Right lung (tissue), 2 donors: ENCODE measurements at regions not wholly inside any gene's neighbourhood (a gene's known extent, or its start where the extent isn't known, plus 50 kb on each side); places are given as distances from the start of the nearest gene placed in this dataset.
"Not testable (repeated sequence)": the region's sequence is repeated elsewhere in the genome, so short reads cannot be mapped to it uniquely, and the experiment has no call there.

Experiments
- DNase-seq, 2 donors: peaks; one replicate each; pipeline ENCODE4 v3.0.0-alpha.2; 2013

DNA sequence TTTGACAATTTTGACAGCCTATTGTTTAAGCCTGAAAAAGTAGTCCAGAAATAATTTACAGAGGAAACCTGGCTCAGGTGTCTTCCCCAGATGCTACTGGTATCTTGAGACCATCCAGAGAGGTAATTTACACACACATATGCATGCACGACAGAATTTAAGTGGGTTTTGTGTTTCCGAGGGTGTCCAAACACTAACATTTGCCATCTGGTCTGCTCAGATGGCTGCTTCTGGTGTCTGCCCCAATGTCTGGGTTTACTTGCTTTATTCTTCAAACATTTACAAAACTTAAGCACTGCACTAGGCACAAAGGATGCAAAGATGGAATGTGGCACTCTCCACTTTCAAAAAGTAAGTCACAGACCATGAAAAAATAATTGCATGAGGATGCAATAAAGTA is 226.6 kb upstream of the EGLN3 start:
- no peak for DNase-seq

DNA sequence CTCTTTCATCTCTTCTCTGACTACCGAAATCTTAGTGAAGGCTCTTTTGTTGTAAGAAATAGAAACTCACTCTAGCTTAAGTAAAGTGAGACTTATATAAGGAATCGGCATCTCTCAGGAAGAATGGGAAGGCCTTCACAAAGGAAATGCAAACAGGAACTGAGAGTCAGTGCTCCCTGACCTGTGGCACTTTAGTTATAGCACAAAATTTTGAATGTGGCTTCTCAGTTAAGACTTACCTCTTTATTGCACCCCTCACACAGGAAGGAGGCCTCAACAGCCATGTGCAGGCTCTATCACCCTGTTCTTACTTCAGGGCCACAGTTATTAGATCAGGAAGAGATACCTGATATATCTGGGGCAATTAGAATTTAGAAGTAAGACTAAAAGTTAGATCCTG is 224.7 kb upstream of the EGLN3 start:
- no peak for DNase-seq

- no peak for DNase-seq
These were observed 224.1 kb upstream of the EGLN3 start for GRCh38 chr14:34174973-34175372.

DNA sequence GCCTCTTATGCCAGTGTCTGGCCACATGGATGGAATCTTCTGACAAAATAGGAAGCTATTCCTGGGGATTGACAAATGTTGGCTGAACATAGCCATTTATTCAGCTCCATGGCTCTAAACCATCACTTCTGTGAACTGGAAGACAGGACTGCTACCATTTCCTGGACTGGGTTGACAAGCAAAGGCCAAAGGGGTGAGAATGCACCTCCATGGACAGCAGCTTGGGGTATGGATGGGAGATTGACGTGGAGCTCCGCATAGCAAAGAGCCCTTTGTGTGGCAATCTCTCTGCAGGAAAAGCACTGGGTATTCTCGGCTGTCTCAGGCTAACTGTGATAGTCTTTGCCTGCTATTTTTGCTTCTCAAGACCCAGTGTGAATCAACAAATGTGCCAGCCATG is 223.0 kb upstream of the EGLN3 start:
- no peak for DNase-seq

GRCh38 chr14:34172550-34173368 is 221.9 kb upstream of the EGLN3 start:
- no peak for DNase-seq

DNA sequence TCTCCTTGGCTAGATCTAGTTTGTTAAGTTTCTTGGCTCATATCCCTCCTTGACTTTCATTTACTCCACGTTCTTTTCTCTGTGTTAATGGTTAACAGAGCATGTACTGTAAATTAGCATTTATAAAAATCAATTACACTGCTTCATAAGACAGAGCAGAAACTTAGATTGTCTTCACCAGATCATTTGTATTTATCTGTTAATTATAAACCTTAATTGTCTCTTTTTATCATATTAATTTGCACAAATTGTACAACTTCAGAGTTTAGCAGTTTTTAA is 221.2 kb upstream of the EGLN3 start:
- DNase-seq, result no peak

DNA sequence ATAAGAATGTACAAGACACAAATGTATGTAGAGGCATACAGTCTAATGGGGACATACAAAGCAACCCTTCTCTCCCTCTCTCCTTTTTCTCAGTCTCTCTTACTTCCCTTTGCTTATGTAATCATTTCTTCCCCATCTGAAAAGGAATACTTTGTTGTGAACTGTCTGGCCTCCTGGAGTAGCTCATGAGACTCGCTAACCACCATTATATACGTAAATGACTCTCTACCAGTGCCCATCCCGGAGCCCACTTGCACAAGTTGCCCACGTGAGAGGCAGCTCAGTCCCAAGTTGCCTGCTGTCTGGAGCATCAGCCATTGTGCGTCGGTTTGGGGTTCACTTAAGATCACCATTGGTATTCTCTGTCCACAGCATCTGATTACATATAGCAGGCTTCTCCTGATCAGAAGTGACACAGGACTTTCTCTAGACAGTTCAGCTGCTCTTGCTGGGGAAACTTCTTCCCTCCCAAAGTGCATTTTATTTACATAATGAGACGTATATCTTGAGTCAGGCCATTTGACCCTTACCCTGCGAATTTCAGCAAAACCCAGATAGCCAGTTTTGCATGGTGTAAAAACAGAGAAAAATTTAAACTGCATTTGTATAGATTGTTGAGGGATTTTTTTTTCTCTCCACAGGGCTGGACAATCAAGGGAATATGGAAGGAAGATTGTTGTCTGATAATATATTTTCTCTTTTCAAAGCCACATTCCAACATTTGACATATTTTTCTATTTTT is 220.7 kb upstream of the EGLN3 start:
- DNase-seq, result no peak

GRCh38 chr14:34170882-34171281 is 220.0 kb upstream of the EGLN3 start:
- no peak for DNase-seq

DNA sequence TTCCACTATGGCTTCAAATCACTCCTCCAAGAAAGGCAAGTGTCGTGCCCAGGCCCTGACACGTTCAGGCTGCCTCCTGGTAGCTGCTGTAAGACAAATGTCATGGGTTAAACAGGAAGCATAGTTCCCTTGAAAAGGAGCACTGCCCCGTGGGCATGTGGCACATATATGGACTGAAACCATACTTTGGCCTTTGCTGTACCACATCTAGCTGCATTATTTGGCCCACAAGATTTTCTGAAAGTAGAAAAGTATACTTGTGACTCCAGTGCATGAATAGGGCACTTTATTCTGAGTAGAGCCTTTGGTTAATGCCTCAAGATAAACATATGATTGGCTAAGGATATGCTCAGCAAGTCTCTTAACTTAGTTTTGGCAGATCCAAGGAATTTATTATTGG is 218.7 kb upstream of the EGLN3 start:
- DNase-seq, result no peak

DNA sequence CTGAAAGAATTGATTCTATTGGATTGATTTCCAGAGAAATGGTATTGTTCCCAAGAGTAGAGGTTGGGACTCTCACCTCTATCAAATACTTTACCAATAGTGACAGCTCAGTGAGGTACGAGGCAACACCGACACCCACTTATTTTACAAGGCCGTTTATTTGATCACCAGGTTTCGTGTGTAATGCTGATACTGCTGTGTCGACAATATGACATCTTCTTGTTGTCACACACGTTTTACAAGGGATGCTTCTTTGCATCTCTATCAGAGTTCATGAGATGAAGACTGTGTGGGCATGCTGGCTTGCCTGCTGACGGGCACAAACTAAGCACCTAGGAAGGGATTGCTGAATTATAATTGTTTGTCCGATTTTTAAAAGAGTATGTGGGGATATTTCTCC is 217.8 kb upstream of the EGLN3 start:
- no peak for DNase-seq

DNA sequence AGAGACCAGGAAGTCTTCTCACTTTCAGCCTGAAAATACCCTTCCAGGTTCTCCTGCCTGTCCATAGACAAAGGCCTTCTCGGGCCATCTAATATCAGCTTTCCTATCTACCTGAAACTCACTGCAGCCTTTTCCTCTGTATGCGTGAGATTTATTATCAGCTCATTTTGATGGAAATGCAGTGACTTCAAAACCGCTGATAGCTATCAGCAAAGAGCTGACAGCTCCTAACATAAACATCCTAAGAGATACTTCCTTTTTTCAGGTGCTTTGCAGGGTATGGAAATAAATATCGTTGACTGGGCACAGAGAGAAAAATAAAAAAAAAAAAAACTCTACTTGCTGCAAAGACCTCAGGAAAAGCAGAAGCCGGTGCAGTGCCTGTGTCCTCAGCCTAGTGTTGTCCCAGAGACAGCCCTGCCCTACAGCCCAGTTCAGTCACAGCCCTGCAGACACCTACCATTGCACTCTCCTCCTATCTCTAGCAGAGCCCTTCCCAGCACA is 215.0 kb upstream of the EGLN3 start:
- no peak for DNase-seq

DNA sequence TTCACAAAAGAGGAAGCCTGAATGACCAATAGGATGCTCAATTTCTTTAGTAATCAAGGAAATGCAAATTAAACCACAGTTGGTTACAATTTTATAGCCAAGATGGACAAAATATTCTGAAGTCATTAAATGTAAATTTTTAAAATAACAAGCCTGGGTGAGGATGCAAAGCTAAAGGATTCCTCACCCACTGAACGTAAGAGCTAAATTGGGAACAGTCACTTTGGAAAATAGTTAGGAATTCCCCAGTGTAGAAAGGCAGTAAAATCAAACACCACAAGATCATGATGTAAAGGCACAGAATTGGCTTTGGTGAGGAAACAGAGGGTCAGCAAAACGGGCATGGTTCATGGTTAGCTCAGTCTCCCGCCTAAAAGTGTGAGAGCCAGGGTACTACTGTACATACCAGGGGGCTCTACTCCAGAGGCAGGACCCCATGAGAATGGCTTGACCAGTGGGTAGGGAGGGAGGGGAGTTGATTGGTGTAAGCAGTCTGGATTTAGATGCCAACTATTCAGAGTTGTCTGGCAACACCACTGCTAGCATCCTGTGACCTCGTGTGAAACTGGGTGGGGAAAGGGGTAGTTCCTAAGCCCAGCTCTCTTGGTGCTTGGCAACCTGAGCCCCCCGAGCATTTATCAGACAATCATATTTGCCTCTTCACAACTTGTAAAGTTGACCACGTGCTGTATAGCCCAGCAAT is 213.4 kb upstream of the EGLN3 start:
- no peak for DNase-seq

- DNase-seq, result no peak
These were observed 210.6 kb upstream of the EGLN3 start for GRCh38 chr14:34161351-34162082.

DNA sequence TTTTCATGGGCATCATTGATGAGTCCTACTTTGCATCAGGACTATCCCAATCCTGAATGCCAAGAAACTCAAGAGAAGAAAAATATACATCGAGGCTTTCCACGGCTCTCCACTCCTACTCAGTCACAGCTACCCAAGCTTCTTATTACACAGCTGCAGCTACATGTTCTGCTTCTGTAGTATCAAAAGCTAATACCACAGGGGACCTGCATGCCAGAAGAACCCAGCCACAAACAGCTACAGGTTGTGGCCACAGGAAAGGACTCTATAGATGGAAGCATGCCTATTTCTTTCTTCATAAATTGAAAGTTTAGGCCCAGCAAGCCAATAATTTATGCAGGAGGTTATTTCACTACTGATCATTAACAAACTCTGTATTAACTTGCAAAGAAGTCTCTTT is 209.7 kb upstream of the EGLN3 start:
- no peak for DNase-seq

DNA sequence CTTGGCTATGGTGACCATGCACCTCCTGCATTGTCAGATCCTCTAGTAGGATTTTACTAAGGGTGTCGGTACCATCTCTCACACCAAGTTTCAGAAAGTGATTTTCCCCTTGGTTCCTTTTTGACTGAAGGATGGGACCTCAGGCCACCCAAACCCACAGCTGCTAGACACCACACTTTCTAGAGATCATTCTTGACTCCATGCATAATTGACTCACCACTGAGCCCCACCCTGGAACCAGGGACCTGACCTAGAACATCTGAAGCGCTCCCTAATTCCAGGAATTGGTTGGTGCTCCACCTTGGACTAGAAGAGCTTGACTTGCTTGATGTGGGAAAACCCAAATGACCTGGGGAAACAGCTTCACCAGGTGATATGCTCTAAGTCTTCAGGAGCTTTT is 206.8 kb upstream of the EGLN3 start:
- no peak for DNase-seq

GRCh38 chr14:34147461-34147860 is 196.6 kb upstream of the EGLN3 start:
- no peak for DNase-seq

DNA sequence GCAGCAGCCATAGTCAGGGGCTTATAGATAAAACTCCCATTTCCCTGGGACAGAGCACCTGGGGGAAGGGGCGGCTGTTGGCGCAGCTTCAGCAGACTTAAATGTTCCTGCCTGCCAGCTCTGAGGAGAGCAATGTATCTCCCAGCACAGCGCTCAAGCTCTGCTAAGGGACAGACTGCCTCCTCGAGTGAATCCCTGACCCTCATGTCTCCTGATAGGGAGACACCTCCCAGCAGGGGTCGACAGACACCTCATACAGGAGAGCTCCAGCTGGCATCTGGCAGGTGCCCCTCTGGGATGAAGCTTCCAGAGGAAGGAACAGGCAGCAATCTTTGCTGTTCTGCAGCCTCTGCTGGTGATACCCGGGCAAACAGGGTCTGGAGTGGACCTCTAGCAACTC is 189.3 kb upstream of the EGLN3 start:
- not testable (repeated sequence) for DNase-seq

DNA sequence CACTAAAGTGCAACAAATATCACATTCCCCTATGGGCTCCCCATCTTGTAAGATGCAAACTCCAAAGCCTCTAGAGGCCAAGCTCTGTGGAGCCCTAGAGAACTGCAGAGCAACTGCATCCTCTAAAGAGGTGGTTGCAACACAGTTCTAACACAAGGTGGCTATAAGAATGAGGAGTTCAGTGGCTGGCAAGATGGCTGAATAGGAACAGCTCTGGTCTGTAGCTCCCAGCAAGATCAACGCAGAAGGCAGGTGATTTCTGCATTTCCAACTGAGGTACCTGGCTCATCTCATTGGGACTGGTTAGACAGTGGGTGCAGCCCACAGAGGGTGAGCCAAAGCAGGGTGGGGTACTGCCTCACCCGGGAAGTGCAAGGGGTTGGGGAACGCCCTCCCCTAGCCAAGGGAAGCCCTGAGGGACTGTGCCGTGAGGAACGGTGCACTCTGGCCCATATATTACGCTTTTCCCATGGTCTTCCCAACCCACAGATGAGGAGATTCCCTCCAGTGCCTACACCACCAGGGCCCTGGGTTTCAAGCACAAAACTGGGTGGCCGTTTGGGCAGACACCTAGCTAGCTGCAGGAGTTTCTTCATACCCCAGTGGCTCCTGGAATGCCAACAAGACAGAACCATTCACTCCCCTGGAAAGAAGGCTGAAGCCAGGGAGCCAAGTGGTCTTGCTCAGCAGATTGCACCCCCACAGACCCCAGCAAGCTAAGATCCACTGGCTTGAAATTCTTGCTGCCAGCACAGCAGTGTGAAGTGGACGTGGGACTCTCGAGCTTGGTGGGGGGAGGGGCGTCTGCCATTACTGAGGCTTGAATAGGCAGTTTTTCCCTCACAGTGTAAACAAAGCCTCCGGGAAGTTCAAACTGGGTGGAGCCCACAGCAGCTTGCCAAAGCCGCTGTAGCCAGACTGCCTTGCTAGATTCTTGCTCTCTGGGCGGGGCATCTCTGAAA is 188.6 kb upstream of the EGLN3 start:
- peak; percentile 52 to 65 for DNase-seq

DNA sequence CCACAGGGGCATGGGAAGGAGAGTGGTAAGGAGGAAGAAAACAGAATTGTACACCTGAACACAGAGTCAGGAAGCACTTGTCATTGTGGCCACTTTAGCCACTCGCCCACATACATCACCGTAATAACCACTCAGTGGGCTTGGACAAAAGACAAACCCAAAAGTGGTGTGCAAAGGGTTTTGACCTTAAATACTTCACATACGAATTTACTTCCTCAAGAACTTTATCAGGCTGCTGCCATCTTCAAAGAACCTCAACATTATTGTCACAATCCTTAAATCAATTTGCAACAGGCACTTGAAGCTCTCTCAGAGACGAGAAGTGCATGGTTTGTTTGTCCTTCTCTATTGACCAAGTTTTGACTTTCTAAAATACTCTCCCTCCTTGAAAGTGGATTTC is 187.3 kb upstream of the EGLN3 start:
- no peak for DNase-seq

- DNase-seq, result no peak
These were observed 186.3 kb upstream of the EGLN3 start for GRCh38 chr14:34137001-34137745.
